ENCODE measurements at regions not wholly inside any gene's neighbourhood (a gene's known extent, or its start where the extent isn't known, plus 50 kb on each side); places are given as distances from the start of the nearest gene placed in this dataset.

GRCh38 chr5:173718469-173718868 is 102.0 kb upstream of the BOD1 start:
- Histone ChIP-seq H3K4me1 (peaks cover 0 to 10% (median 2%) of the 10 kb centered on the region in 4 donors), H3K9me3 (no peaks in the 10 kb centered on the region), H3K36me3 (no peaks in the 10 kb centered on the region), H3K4me3 (no peak overlapping the region), H3K27me3 (no peaks in the 10 kb centered on the region), H3K27ac (no peak overlapping the region)
- ATAC-seq (ENCODE audit: low FRiP score in 2 of 2) = no peak
- no peak for DNase-seq
- WGBS, 2 donors = 89 to 90% methylated on average over 8 to 10 of the region's 10 CpGs
- TF ChIP-seq EP300 (IDR thresholded peaks at IDR 0.05) (no peak), POLR2A (IDR thresholded peaks at IDR 0.05) (no peak), POLR2AphosphoS5 (IDR thresholded peaks at IDR 0.05) (no peak), CTCF (IDR thresholded peaks at IDR 0.05) (no peak)

GRCh38 chr5:173719731-173720082 is 103.3 kb upstream of the BOD1 start:
- H3K27ac ChIP-seq = no peak overlapping the region
- TF ChIP-seq CTCF (IDR thresholded peaks at IDR 0.05) (no peak), POLR2AphosphoS5 (IDR thresholded peaks at IDR 0.05) (no peak), EP300 (IDR thresholded peaks at IDR 0.05) (no peak)
- WGBS, 2 donors = 56 to 70% methylated on average over 10 of the region's 10 CpGs
- DNase-seq (no peak), ATAC-seq (ENCODE audit: low FRiP score in 2 of 2) (no peak)
- H3K4me3 ChIP-seq = no peak overlapping the region
- no peaks in the 10 kb centered on the region for H3K9me3 ChIP-seq
- H3K36me3 ChIP-seq = no peaks in the 10 kb centered on the region
- H3K4me1 ChIP-seq = peaks cover 0 to 10% (median 2%) of the 10 kb centered on the region in 4 donors
- no peaks in the 10 kb centered on the region for H3K27me3 ChIP-seq

GRCh38 chr5:173720286-173720952 is 104.0 kb upstream of the BOD1 start:
- 72 to 77% methylated on average over 8 of the region's 8 CpGs for WGBS, 2 donors
- Histone ChIP-seq H3K4me3 (no peak overlapping the region), H3K36me3 (no peaks in the 10 kb centered on the region), H3K9me3 (no peaks in the 10 kb centered on the region), H3K4me1 (peaks cover 0 to 10% (median 2%) of the 10 kb centered on the region in 4 donors), H3K27me3 (no peaks in the 10 kb centered on the region), H3K27ac (no peak overlapping the region)
- TF ChIP-seq CTCF (IDR thresholded peaks at IDR 0.05) (no peak), POLR2A (IDR thresholded peaks at IDR 0.05) (no peak), EP300 (IDR thresholded peaks at IDR 0.05) (no peak), POLR2AphosphoS5 (IDR thresholded peaks at IDR 0.05) (no peak)
- DNase-seq = no peak
- ATAC-seq (ENCODE audit: low FRiP score in 2 of 2) = no peak

- WGBS, 2 donors = 73 to 85% methylated on average over 7 of the region's 7 CpGs
- ATAC-seq (ENCODE audit: low FRiP score in 2 of 2) = no peak
Observed at GRCh38 chr5:173720953-173721600, 104.6 kb upstream of the BOD1 start.

More at GRCh38 chr5:173720953-173721600, 104.6 kb upstream of the BOD1 start:
- no peaks in the 10 kb centered on the region for H3K9me3 ChIP-seq
- H3K27ac ChIP-seq = no peak overlapping the region
- H3K27me3 ChIP-seq = no peaks in the 10 kb centered on the region
- TF ChIP-seq POLR2AphosphoS5 (IDR thresholded peaks at IDR 0.05) (no peak), CTCF (IDR thresholded peaks at IDR 0.05) (no peak), EP300 (IDR thresholded peaks at IDR 0.05) (no peak), POLR2A (IDR thresholded peaks at IDR 0.05) (no peak)
- no peak overlapping the region for H3K4me3 ChIP-seq
- peaks cover 0 to 10% (median 2%) of the 10 kb centered on the region in 4 donors for H3K4me1 ChIP-seq
- no peak for DNase-seq
- H3K36me3 ChIP-seq = no peaks in the 10 kb centered on the region

Measured in upper lobe of left lung (tissue), 6 donors.